HCT116 (cell line): ENCODE measurements at regions not wholly inside any gene's neighbourhood (a gene's known extent, or its start where the extent isn't known, plus 50 kb on each side); places are given as distances from the start of the nearest gene placed in this dataset.

Experiments
- ATAC-seq: fragments of 200-7000 bp; cut with Tn5 transposase; 2 replicates; pipeline ENCODE4 v1.9.1; 2020; ENCODE audit warnings: mild to moderate bottlenecking, moderate library complexity
- BruUV-seq: library from RNA; stranded (reverse); fragments of 400-500 nt; replicated peaks from 2 replicates; lab custom pipeline; 2021; lab: Mats Ljungman, UMichigan
- CTCF ChIA-PET: fragments of 300-600 bp; sonication (Branson Sonifier 250); formaldehyde crosslinking; loops from one replicate; lab custom pipeline; 2021; ENCODE audit warnings: antibody characterized with exemption; lab: Charles Lee
- POLR2A ChIA-PET: fragments of 300-600, 350-600 bp; sonication (Branson Sonifier 250); formaldehyde crosslinking; loops from one replicate; lab custom pipeline; 2021; ENCODE audit warnings: antibody characterized with exemption; lab: Charles Lee
- RAD21 ChIA-PET, 2 experiments: fragments of 300-600 bp; sonication (Branson Sonifier 250); formaldehyde crosslinking; loops; one replicate each; lab custom pipeline; 2023; ENCODE audit warnings: low total read pairs in 2 of 2; ENCODE audit not compliant: uncharacterized antibody in 2 of 2, unreplicated experiment in 2 of 2, low non-redundant PET in 1 of 2; lab: Charles Lee
- DNase-seq: peaks from one replicate; pipeline ENCODE4 v3.0.0-alpha.2; 2010; ENCODE audit warnings: low read depth, low spot score
- H2AFZ ChIP-seq: fragments of 200-600 bp; shearing (Covaris generic), sonication (generic); 2 replicates; pipeline ENCODE4 v1.6.1; 2017; ENCODE audit warnings: low read depth, mixed run types, mixed read lengths, antibody characterized with exemption, low read length; ENCODE audit not compliant: poor library complexity, severe bottlenecking
- H3K27ac ChIP-seq: 2 replicates; pipeline ENCODE4 v1.5.1; 2012; ENCODE audit warnings: low read depth, low read length
- H3K27me3 ChIP-seq: fragments of 200-600 bp; sonication (generic); 2 replicates; pipeline ENCODE4 v1.6.1; 2016; ENCODE audit warnings: mixed run types, low read length, mixed read lengths; ENCODE audit not compliant: insufficient read depth
- H3K36me3 ChIP-seq, 2 experiments: fragments of 200-500 bp in 1 of 2; fragments of 200-600 bp in 1 of 2; sonication (Bioruptor generic) in 1 of 2; sonication (generic) in 1 of 2; 2 replicates each; pipeline versions ENCODE4 v1.5.1 to v1.6.1; 2014 to 2016; ENCODE audit warnings: low read length in 2 of 2, inconsistent platforms in 1 of 2, mixed read lengths in 1 of 2, mixed run types in 1 of 2; ENCODE audit not compliant: insufficient read depth in 2 of 2, control insufficient read depth in 1 of 2
- H3K4me1 ChIP-seq, 2 experiments: fragments of 200-600 bp in 1 of 2; sonication (generic) in 1 of 2; 2 replicates each; pipeline versions ENCODE4 v1.5.1 to v1.6.1; 2012 to 2017; ENCODE audit warnings: low read length in 2 of 2, inconsistent platforms in 1 of 2, mild to moderate bottlenecking in 1 of 2, mixed read lengths in 1 of 2, mixed run types in 1 of 2, moderate library complexity in 1 of 2; ENCODE audit not compliant: insufficient read depth in 2 of 2, control insufficient read depth in 1 of 2
- H3K4me2 ChIP-seq: fragments of 200-600 bp; sonication (generic); 2 replicates; pipeline ENCODE4 v1.6.1; 2017; ENCODE audit warnings: mixed run types, low read length, mixed read lengths
- H3K4me3 ChIP-seq, 2 experiments: fragments of 200-600 bp in 1 of 2; sonication (generic) in 1 of 2; replicated peaks in 1 of 2; 2 replicates each; pipeline ENCODE4 v1.5.1; 2011 to 2016; ENCODE audit warnings: low read length in 2 of 2, control low read depth in 1 of 2, low read depth in 1 of 2, mild to moderate bottlenecking in 1 of 2, mixed read lengths in 1 of 2, mixed run types in 1 of 2
- H3K79me2 ChIP-seq: fragments of 200-600 bp; sonication (generic); 2 replicates; pipeline ENCODE4 v1.6.1; 2017; ENCODE audit warnings: mild to moderate bottlenecking, mixed run types, low read length, moderate library complexity, mixed read lengths; ENCODE audit not compliant: insufficient read depth
- H3K9ac ChIP-seq: fragments of 200-600 bp; sonication (generic); 2 replicates; pipeline ENCODE4 v1.6.1; 2016; ENCODE audit warnings: low read length, mixed read lengths
- H3K9me2 ChIP-seq: fragments of 200-600 bp; sonication (generic), shearing (Covaris generic); 2 replicates; pipeline ENCODE4 v1.6.1; 2017; ENCODE audit warnings: mixed run types, mild to moderate bottlenecking, moderate library complexity; ENCODE audit not compliant: insufficient read depth
- H3K9me3 ChIP-seq, 2 experiments: fragments of 200-500 bp in 1 of 2; fragments of 200-600 bp in 1 of 2; sonication (Bioruptor generic) in 1 of 2; sonication (generic) in 1 of 2; 2 replicates each; pipeline ENCODE4 v1.6.1; 2014 to 2017; ENCODE audit warnings: low read length in 2 of 2, mixed read lengths in 2 of 2, inconsistent platforms in 1 of 2, low read depth in 1 of 2, mild to moderate bottlenecking in 1 of 2, mixed run types in 1 of 2, moderate library complexity in 1 of 2; ENCODE audit not compliant: control insufficient read depth in 1 of 2, insufficient read depth in 1 of 2
- H4K20me1 ChIP-seq: fragments of 200-600 bp; sonication (generic), shearing (Covaris generic); 2 replicates; pipeline ENCODE4 v1.6.1; 2017; ENCODE audit warnings: mixed run types, mild to moderate bottlenecking, moderate library complexity; ENCODE audit not compliant: insufficient read depth
- CBX3 ChIP-seq: IDR thresholded peaks from 2 replicates; pipeline ENCODE4 v1.6.1; 2012; ENCODE audit warnings: low read depth
- ELF1 ChIP-seq: IDR thresholded peaks from 2 replicates; pipeline ENCODE4 v1.6.1; 2012; ENCODE audit warnings: low read depth, borderline replicate concordance
- EZH2 ChIP-seq: fragments of 200-600 bp; sonication (generic); IDR thresholded peaks from 2 replicates; pipeline ENCODE4 v1.6.1; 2017; ENCODE audit warnings: antibody characterized with exemption, mixed run types
- JUND ChIP-seq: IDR thresholded peaks from 2 replicates; pipeline ENCODE4 v1.6.1; 2012
- POLR2AphosphoS5 ChIP-seq: IDR thresholded peaks from 2 replicates; pipeline ENCODE4 v1.6.1; 2011; ENCODE audit warnings: mild to moderate bottlenecking, low read depth, low read length, moderate library complexity
- SIN3A ChIP-seq: IDR thresholded peaks from 2 replicates; pipeline ENCODE4 v1.6.1; 2012; ENCODE audit warnings: low read depth
- SP1 ChIP-seq: IDR thresholded peaks from 2 replicates; pipeline ENCODE4 v1.6.1; 2012; ENCODE audit warnings: low read depth
- TCF7L2 ChIP-seq: IDR thresholded peaks from 2 replicates; pipeline ENCODE4 v1.7.0; 2011; ENCODE audit warnings: borderline replicate concordance, inconsistent platforms; ENCODE audit not compliant: insufficient read depth, insufficient read length; ENCODE audit errors: extremely low read depth
- YY1 ChIP-seq: IDR thresholded peaks from 2 replicates; pipeline ENCODE4 v1.6.1; 2011; ENCODE audit warnings: low read length, low read depth, moderate library complexity, mild to moderate bottlenecking; ENCODE audit not compliant: insufficient replicate concordance; ENCODE audit errors: extremely low read depth
- intact Hi-C: fragments of 100-400 bp; cut with micrococcal nuclease; formaldehyde crosslinking; loops from 2 replicates; pipeline ENCODE4 v1.10.0; 2022
- TF ChIP-seq, protein P1 (sequence below): IDR thresholded peaks from 2 replicates; pipeline ENCODE4 v1.6.1; 2012
- TF ChIP-seq, protein P2 (sequence below): IDR thresholded peaks from 2 replicates; pipeline ENCODE4 v1.6.1; 2012; ENCODE audit warnings: low read depth

DNA sequence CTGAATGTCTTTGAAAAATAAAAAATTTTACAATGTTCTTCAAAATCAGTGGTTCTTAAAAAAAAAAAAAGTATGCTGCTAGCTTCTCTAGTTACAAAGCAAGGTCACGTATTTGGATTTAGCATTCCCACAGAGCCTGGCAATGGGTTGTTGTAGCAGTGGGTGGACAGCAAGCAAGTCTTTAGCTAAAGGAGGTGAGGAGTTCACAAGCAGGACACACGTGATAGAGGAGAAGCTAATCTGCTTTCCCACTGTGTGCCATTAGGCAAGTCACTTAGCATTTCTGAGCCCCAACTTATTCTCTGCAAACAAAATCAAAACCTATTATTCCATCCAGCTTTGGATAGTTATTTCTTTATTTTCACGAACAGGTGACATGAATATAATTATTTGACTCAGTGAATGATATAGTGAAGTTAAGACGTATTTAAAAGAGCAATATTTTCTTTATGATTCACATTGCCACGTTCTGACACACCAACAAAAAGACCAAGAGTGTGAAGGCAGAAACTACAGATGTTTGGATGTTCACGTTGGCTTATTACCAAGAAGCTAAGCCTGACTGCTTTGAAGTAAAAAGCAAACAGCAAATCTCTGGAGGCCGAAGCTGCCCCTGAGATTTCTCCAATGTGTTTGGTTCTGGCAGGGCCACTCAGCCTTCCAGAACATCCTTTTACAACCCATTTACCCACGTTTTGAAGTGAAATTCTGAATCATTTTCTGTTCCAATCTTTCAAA lies 612.1 kb upstream of the CDH6 start:
- H2AFZ ChIP-seq, result no peak overlapping the region
- H3K79me2 ChIP-seq, result no peaks in the 10 kb centered on the region
- TF ChIP-seq YY1 (no peak), SP1 (no peak), CBX3 (no peak), EZH2 (no peak), ELF1 (no peak), TCF7L2 (no peak), JUND (no peak), POLR2AphosphoS5 (no peak), SIN3A (no peak)
- TF ChIP-seq, protein P1, sequence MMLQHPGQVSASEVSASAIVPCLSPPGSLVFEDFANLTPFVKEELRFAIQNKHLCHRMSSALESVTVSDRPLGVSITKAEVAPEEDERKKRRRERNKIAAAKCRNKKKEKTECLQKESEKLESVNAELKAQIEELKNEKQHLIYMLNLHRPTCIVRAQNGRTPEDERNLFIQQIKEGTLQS, result no peak
- TF ChIP-seq, protein P2, sequence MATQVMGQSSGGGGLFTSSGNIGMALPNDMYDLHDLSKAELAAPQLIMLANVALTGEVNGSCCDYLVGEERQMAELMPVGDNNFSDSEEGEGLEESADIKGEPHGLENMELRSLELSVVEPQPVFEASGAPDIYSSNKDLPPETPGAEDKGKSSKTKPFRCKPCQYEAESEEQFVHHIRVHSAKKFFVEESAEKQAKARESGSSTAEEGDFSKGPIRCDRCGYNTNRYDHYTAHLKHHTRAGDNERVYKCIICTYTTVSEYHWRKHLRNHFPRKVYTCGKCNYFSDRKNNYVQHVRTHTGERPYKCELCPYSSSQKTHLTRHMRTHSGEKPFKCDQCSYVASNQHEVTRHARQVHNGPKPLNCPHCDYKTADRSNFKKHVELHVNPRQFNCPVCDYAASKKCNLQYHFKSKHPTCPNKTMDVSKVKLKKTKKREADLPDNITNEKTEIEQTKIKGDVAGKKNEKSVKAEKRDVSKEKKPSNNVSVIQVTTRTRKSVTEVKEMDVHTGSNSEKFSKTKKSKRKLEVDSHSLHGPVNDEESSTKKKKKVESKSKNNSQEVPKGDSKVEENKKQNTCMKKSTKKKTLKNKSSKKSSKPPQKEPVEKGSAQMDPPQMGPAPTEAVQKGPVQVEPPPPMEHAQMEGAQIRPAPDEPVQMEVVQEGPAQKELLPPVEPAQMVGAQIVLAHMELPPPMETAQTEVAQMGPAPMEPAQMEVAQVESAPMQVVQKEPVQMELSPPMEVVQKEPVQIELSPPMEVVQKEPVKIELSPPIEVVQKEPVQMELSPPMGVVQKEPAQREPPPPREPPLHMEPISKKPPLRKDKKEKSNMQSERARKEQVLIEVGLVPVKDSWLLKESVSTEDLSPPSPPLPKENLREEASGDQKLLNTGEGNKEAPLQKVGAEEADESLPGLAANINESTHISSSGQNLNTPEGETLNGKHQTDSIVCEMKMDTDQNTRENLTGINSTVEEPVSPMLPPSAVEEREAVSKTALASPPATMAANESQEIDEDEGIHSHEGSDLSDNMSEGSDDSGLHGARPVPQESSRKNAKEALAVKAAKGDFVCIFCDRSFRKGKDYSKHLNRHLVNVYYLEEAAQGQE, result no peak
- no peaks in the 10 kb centered on the region for H3K4me1 ChIP-seq
- intact Hi-C loops, result no loop called here
- H4K20me1 ChIP-seq, result no peaks in the 10 kb centered on the region
- no peak overlapping the region for H3K4me3 ChIP-seq
- no peaks in the 10 kb centered on the region for H3K27me3 ChIP-seq
- CTCF ChIA-PET, result no interaction called here
- peaks cover 6 to 9% of the 10 kb centered on the region in 2 experiments; a peak in 2 of 4 replicates for H3K9me3 ChIP-seq
- H3K4me2 ChIP-seq, result no peak overlapping the region
- no TSS peak for BruUV-seq
- H3K36me3 ChIP-seq, result no peaks in the 10 kb centered on the region
- no peak for DNase-seq
- no peaks in the 10 kb centered on the region for H3K9me2 ChIP-seq
- POLR2A ChIA-PET, result no interaction called here
- ATAC-seq, result no peak
- no peak overlapping the region for H3K27ac ChIP-seq
- RAD21 ChIA-PET, result no interaction called here
- no peak overlapping the region for H3K9ac ChIP-seq
